Naive thymus-derived CD8-positive, alpha-beta T cell (primary cell): ENCODE measurements at regions not wholly inside any gene's neighbourhood (a gene's known extent, or its start where the extent isn't known, plus 50 kb on each side); places are given as distances from the start of the nearest gene placed in this dataset.

ENCODE experiments used
- ATAC-seq, 2 donors: fragments of 150-1000 bp; cut with Tn5 transposase in 1 of 2; sonication (Bioruptor Pico), chemical (Tn5 transposase) in 1 of 2; 1 replicate in 1 of 2; 2 replicates in 1 of 2; pipeline ENCODE4 v1.10.0; 2021; ENCODE audit warnings: mild to moderate bottlenecking in 2 of 2, moderate library complexity in 2 of 2
- POLR2A ChIA-PET: fragments of 350-600 bp; sonication (Branson Sonifier 250); formaldehyde crosslinking; loops from one replicate; lab custom pipeline; 2021; ENCODE audit warnings: antibody characterized with exemption; lab: Charles Lee
- DNase-seq, 10 donors: peaks; one replicate each; pipeline versions ENCODE4 v3.0.0 to v3.0.0-alpha.2; 2020 to 2022
- H3K27ac Mint-ChIP-seq, 10 donors: one replicate each; pipeline ENCODE4 v1.8.0; 2020 to 2022; ENCODE audit warnings: mild to moderate bottlenecking in 10 of 10, mixed read lengths in 10 of 10, moderate library complexity in 4 of 10, inconsistent platforms in 1 of 10
- H3K27me3 Mint-ChIP-seq, 5 donors: one replicate each; pipeline ENCODE4 v1.8.0; 2021 to 2022; ENCODE audit warnings: mixed read lengths in 5 of 5
- H3K36me3 Mint-ChIP-seq, 3 donors: one replicate each; pipeline ENCODE4 v1.8.0; 2020 to 2022; ENCODE audit warnings: mixed read lengths in 3 of 3, mild to moderate bottlenecking in 2 of 3, inconsistent platforms in 1 of 3
- H3K4me1 Mint-ChIP-seq, 4 donors: one replicate each; pipeline ENCODE4 v1.8.0; 2021 to 2022; ENCODE audit warnings: mixed read lengths in 4 of 4
- H3K4me3 Mint-ChIP-seq, 10 donors: one replicate each; pipeline ENCODE4 v1.8.0; 2020 to 2022; ENCODE audit warnings: mild to moderate bottlenecking in 10 of 10, mixed read lengths in 10 of 10, moderate library complexity in 6 of 10, inconsistent platforms in 1 of 10
- H3K9me3 Mint-ChIP-seq, 9 donors: one replicate each; pipeline ENCODE4 v1.8.0; 2020 to 2022; ENCODE audit warnings: mixed read lengths in 9 of 9, mild to moderate bottlenecking in 3 of 9, inconsistent platforms in 1 of 9, moderate library complexity in 1 of 9

DNA sequence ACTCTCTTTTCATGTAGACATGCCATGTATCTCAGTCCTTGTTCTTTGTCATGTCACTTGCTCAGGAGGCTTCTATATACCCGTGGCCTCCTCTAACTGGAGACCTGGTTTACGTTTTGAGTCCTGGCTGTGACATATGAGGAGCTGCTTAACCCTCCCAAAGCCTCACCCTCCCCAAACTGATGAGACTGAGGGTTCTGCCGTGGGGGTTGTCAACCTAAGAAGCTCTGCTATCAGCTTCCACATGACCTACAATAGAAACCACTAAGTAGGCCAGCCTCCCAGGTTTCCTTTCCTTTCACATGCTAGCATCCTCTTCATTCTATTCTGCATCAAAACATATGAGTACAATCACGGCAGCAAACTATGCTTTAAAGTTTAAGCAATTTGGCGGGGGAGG, 76.8 kb upstream of the WSCD2 start:
- POLR2A ChIA-PET, result no interaction called here

DNA sequence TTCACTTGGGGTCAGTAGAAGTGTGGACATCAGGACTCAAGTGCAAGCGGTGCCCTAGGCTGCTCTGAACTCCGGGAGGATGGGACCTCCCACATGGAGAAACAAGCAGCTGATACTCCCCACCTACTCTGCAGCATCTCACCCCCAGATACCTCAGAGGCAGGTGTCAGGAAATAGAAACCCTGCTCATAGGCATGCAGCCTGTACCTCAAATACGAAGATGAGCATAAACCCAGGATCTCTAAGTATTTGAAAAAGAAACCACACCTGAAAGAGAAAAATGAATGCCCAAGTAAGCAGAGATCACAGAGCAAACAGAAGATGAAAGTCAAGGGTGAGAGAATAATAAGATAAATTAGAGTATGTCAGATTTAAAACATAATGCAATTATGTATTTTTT, 75.6 kb upstream of the WSCD2 start:
- Mint-ChIP-seq H3K9me3 (no peaks in the 10 kb centered on the region), H3K27ac (no peak overlapping the region), H3K4me1 (peaks cover 0 to 3% (median 0%) of the 10 kb centered on the region in 4 donors), H3K4me3 (no peak overlapping the region), H3K27me3 (peaks cover 16 to 51% (median 21%) of the 10 kb centered on the region in 5 donors), H3K36me3 (no peaks in the 10 kb centered on the region)
- POLR2A ChIA-PET, result no interaction called here
- ATAC-seq (no peak), DNase-seq (no peak)

More for the DNA sequence above, 76.8 kb upstream of the WSCD2 start:
- H3K4me1 Mint-ChIP-seq, result peaks cover under 1 to 12% (median 5%) of the 10 kb centered on the region in 4 donors
- H3K4me3 Mint-ChIP-seq, result no peak overlapping the region
- H3K36me3 Mint-ChIP-seq, result no peaks in the 10 kb centered on the region
- no peaks in the 10 kb centered on the region for H3K9me3 Mint-ChIP-seq
- H3K27me3 Mint-ChIP-seq, result peaks cover 12 to 51% (median 21%) of the 10 kb centered on the region in 5 donors
- ATAC-seq (no peak), DNase-seq (no peak)
- H3K27ac Mint-ChIP-seq, result no peak overlapping the region

DNA sequence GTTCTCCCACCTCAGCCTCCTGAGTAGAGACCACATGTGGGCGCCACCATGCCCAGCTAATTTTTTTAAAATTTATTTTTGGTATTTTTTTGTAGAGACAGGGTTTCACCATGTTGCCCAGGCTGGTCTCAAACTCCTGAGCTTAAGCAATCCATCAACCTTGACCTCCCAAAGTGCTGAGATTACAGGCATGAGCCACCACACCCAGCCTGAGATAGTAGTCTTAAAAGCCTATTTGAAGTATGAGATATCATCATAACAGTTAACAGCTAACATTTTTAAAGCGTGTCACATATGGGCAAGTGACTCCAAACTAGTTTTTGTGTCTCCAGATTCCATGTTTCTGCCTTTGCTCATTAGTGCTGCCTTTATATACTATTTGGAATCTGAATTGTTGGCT, 74.6 kb upstream of the WSCD2 start:
- H3K4me1 Mint-ChIP-seq, result peaks cover 0 to 3% (median 0%) of the 10 kb centered on the region in 4 donors
- POLR2A ChIA-PET, result interaction anchor here (0.6 kb wide), 1 partner anchor 299 kb away, joined by 3 read pairs; no protein-coding TSS in a partner anchor
- H3K27me3 Mint-ChIP-seq, result peaks cover 16 to 52% (median 24%) of the 10 kb centered on the region in 5 donors
- H3K27ac Mint-ChIP-seq, result no peak overlapping the region
- H3K36me3 Mint-ChIP-seq, result no peaks in the 10 kb centered on the region
- no peak overlapping the region for H3K4me3 Mint-ChIP-seq
- no peak for ATAC-seq
- DNase-seq, result no peak
- no peaks in the 10 kb centered on the region for H3K9me3 Mint-ChIP-seq

DNA sequence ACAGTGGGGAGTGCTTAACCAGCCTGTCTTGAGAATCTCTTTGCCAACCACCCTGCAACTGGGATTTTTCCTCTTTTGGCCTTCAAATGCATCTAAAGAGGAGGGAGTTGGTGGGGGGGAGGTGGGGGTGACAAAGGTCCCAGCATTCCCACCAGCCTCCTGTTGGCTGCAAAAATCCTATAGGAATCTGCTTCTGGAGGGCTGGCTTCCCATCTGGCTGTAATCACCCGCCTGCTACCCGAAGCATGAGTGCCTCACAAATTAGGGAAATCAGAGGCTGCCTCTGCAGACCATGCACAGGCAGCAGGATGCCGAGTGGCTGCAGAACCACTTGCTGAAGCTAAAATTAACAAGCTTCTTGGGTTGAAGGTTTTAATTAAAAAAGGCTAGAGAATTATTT, 73.9 kb upstream of the WSCD2 start:
- Mint-ChIP-seq H3K27me3 (peaks cover 19 to 52% (median 26%) of the 10 kb centered on the region in 5 donors), H3K9me3 (no peaks in the 10 kb centered on the region), H3K27ac (no peak overlapping the region), H3K36me3 (no peaks in the 10 kb centered on the region), H3K4me3 (no peak overlapping the region), H3K4me1 (peaks cover 0 to 3% (median 0%) of the 10 kb centered on the region in 4 donors)
- ATAC-seq (no peak), DNase-seq (no peak)
- POLR2A ChIA-PET, result interaction anchor here (0.6 kb wide), 1 partner anchor 299 kb away, joined by 3 read pairs; no protein-coding TSS in a partner anchor

DNA sequence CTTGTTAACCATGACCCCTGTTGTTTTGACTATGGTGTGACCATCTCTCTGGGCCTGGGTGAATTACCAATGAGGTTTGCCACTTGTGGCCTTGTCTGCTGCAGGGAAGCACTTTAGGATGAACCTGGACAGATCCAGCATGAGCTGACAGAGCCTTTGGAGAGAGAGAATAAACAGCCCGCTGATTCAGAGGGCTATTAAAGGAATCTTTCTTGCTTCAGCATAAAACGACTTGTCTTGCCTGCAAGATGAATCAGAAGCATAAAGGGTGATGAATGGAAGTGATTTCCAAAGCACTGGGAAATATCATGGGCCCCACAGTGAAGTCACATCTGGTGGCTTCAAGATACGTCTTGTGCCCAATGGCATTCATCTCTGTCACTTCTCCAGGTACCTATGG, 69.0 kb upstream of the WSCD2 start:
- H3K4me1 Mint-ChIP-seq, result no peaks in the 10 kb centered on the region
- H3K4me3 Mint-ChIP-seq, result no peak overlapping the region
- H3K27me3 Mint-ChIP-seq, result peaks cover 16 to 52% (median 34%) of the 10 kb centered on the region in 5 donors
- DNase-seq (no peak), ATAC-seq (no peak)
- H3K27ac Mint-ChIP-seq, result no peak overlapping the region
- no peaks in the 10 kb centered on the region for H3K36me3 Mint-ChIP-seq
- POLR2A ChIA-PET, result no interaction called here
- H3K9me3 Mint-ChIP-seq, result peaks cover 0 to 8% (median 0%) of the 10 kb centered on the region in 9 donors

DNA sequence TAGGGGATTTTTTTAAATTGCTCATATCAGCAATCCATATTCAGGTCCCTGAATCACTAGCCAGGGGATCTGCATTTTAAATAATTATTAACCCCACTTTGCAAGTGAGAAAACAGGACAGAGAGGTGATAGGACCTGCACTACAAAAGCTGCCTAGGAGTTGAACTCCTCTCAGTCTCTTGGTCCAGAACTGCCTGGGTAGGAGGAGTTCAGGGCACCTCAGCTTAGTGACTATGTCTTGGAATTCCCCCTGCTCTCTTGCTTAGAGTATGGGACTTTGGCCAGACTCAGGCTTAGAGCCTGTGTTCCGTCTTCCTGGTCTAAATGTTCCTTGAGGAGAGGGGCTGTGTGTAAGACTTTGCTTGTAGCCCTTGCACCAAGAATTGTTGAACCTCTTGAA, 68.2 kb upstream of the WSCD2 start:
- Mint-ChIP-seq H3K4me3 (no peak overlapping the region), H3K27me3 (peaks cover 17 to 49% (median 35%) of the 10 kb centered on the region in 5 donors), H3K36me3 (no peaks in the 10 kb centered on the region), H3K4me1 (no peaks in the 10 kb centered on the region), H3K27ac (no peak overlapping the region), H3K9me3 (peaks cover 0 to 8% (median 0%) of the 10 kb centered on the region in 9 donors)
- POLR2A ChIA-PET, result no interaction called here
- DNase-seq (no peak), ATAC-seq (no peak)

DNA sequence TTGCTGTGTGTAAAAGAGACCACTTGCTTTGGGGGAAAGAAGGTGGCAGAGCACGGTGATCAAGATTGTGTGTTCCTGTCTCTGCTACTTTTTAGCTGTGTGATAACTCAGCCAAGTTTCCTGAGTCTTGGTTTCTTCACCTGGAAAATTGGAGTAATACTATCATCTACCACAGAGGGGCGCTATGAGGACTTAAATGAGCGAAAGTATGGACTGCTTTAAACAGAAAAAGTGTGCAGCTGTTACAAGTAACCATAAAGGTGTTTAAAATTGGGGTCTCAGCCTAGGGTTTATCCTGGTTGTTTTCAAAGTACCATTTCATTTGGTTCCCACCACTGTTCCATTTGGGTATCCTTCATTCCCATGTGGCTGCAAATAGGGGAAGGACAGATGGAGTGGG, 65.9 kb upstream of the WSCD2 start:
- ATAC-seq (no peak), DNase-seq (no peak)
- Mint-ChIP-seq H3K4me1 (peaks cover 0 to 2% (median 0%) of the 10 kb centered on the region in 4 donors), H3K27me3 (peaks cover 9 to 37% (median 28%) of the 10 kb centered on the region in 5 donors), H3K27ac (no peak overlapping the region), H3K9me3 (peaks cover 0 to 8% (median 0%) of the 10 kb centered on the region in 9 donors), H3K4me3 (no peak overlapping the region), H3K36me3 (no peaks in the 10 kb centered on the region)
- POLR2A ChIA-PET, result no interaction called here

DNA sequence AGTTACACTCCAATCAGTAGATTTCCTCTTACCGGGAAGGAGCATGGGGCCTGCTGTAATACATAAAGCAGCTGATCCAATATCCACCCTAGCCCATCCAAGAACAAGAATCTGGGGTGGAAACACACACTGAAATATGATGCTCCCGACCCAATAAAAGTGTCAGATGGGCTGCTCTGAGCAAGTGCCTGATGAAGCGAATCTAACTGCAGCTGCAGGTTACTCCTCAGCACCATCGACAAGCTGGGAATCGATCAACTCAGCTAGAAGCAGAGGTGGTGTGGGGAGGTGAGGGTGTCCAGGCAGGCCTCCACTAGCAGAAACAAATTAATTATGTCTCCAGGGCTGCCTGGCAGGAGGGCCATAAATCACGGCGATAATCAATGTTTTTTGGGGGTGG, 64.0 kb upstream of the WSCD2 start:
- POLR2A ChIA-PET, result no interaction called here
- H3K36me3 Mint-ChIP-seq, result no peaks in the 10 kb centered on the region
- no peak for DNase-seq
- no peak overlapping the region for H3K27ac Mint-ChIP-seq
- no peak overlapping the region for H3K4me3 Mint-ChIP-seq
- ATAC-seq, result no peak
- H3K27me3 Mint-ChIP-seq, result peaks cover 11 to 47% (median 28%) of the 10 kb centered on the region in 5 donors
- H3K9me3 Mint-ChIP-seq, result peaks cover 0 to 8% (median 0%) of the 10 kb centered on the region in 9 donors
- H3K4me1 Mint-ChIP-seq, result peaks cover 0 to 2% (median 0%) of the 10 kb centered on the region in 4 donors

DNA sequence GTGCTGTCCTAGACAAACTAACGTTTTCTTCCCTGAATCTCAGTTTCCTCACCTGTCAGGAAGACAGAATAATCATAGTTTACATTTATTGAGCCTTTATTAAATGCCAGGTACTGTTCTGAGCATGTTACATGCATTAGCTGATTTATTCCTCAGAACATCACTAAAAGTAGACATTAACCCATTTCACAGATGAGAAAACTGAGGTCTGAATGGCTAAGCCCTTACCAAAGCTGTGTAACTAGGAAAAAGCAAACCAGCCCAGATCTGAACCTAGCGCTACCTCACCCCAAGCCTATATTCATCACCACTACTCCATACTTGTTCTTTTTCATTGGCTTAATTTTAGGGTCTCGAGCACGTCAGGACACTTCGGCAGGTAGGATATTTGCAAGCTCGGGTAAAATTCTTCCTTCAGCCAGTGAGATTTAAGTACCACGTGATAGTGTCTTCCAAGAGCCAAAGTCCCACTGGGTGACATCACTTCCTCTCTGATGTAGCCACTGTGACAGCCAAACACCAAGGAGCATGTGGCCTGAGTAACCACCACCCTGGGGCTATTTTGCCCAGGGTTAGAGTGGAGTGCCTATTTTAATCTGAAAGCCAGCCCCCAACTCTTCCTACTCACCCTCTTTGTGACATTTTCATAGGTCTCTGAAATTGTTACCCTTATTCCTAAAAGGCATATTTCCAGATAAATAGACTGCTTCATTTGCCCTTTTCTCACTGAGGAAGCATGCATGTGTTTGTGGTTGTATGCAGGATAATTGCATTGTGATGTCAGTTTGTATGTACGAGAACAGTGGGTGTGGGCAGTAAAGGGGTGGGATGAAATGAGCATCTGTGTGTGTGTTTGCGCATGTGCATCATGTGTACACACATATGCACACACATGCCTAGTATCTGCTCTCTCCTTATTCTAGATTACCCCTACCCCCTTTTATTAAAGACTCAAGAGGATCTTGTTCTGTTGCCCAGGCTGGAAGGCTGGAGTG, 62.2 kb upstream of the WSCD2 start:
- no peak for DNase-seq
- Mint-ChIP-seq H3K4me1 (peaks cover 0 to 2% (median 0%) of the 10 kb centered on the region in 4 donors), H3K9me3 (peaks cover 0 to 8% (median 0%) of the 10 kb centered on the region in 9 donors), H3K4me3 (no peak overlapping the region), H3K36me3 (no peaks in the 10 kb centered on the region), H3K27me3 (peaks cover 11 to 52% (median 29%) of the 10 kb centered on the region in 5 donors), H3K27ac (no peak overlapping the region)
- no peak for ATAC-seq
- POLR2A ChIA-PET, result no interaction called here

DNA sequence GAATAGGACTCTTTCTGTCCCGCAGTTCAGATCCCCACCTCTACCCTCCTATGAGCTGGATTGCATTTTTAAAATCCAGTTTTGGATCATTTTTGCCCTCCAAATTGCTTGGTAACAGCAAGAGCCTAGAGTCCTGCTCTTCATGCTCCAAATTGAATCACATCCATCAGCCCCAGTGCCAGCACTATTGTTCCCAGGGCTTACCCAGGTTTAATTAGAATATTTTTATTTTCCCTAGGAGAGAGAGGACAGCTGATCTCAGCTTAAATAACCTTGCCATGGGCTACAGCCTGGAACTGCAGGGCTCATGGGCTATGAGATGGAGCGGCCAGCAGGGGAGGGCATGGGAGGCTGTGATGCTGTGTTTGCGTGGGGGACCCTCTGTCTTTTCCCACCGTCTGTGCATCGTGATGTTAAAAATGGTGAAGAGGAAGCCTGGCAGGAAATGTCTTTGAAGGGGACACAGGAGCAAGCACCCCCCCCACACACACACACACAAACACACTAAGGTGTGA, 59.4 kb upstream of the WSCD2 start:
- no peaks in the 10 kb centered on the region for H3K36me3 Mint-ChIP-seq
- ATAC-seq, result no peak
- POLR2A ChIA-PET, result no interaction called here
- DNase-seq, result no peak
- peaks cover 0 to 2% (median 0%) of the 10 kb centered on the region in 9 donors for H3K9me3 Mint-ChIP-seq
- H3K27ac Mint-ChIP-seq, result no peak overlapping the region
- peaks cover 0 to 2% (median 0%) of the 10 kb centered on the region in 4 donors for H3K4me1 Mint-ChIP-seq
- H3K27me3 Mint-ChIP-seq, result peaks cover 13 to 51% (median 27%) of the 10 kb centered on the region in 5 donors
- no peak overlapping the region for H3K4me3 Mint-ChIP-seq

DNA sequence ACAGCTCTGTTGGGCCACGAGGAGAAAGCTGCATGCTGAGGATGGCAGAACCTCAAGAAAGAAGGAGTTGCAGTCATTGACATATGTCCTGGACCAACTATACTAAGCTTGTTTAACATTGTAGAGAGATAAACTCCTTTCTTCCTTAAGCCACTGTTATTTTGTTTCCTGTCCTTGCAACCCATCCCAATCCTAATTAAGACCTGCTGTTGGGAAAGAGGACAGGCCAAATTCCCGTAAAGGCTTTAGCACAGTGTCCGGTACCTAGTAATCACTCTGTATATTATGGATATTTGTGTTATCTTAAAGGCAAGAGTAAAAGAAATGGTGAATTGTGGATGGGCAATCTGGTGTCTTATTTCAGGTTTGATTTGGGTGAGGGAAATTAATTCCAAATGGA, 53.5 kb upstream of the WSCD2 start:
- H3K9me3 Mint-ChIP-seq, result no peaks in the 10 kb centered on the region
- no peak overlapping the region for H3K4me3 Mint-ChIP-seq
- POLR2A ChIA-PET, result no interaction called here
- ATAC-seq (no peak), DNase-seq (no peak)
- H3K27ac Mint-ChIP-seq, result no peak overlapping the region
- no peaks in the 10 kb centered on the region for H3K36me3 Mint-ChIP-seq
- H3K4me1 Mint-ChIP-seq, result no peaks in the 10 kb centered on the region
- H3K27me3 Mint-ChIP-seq, result peaks cover 20 to 60% (median 41%) of the 10 kb centered on the region in 5 donors

DNA sequence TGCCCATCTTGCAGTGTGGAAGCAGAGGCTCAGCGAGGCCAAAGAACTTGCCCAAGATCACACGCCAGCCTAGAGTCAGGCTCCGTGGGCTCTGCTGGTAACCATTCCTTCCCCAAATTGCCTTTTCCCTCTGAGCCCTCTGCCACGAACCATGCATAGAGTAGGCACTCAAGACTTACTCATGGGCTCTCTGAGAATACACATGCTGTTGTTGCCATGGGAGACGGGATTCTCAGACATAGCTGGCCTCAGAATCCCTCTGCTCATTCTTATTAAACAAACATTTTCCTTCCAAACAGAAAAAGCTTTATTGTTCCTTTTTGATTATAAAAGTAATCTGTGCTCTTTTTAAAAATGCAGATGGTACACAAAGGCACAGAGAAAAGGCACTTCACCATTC, 52.5 kb upstream of the WSCD2 start:
- DNase-seq, result no peak
- no peaks in the 10 kb centered on the region for H3K36me3 Mint-ChIP-seq
- H3K27ac Mint-ChIP-seq, result no peak overlapping the region
- H3K9me3 Mint-ChIP-seq, result peaks cover 0 to 2% (median 0%) of the 10 kb centered on the region in 9 donors
- ATAC-seq, result no peak
- no peak overlapping the region for H3K4me3 Mint-ChIP-seq
- POLR2A ChIA-PET, result no interaction called here
- no peaks in the 10 kb centered on the region for H3K4me1 Mint-ChIP-seq
- H3K27me3 Mint-ChIP-seq, result peaks cover 21 to 55% (median 38%) of the 10 kb centered on the region in 5 donors

DNA sequence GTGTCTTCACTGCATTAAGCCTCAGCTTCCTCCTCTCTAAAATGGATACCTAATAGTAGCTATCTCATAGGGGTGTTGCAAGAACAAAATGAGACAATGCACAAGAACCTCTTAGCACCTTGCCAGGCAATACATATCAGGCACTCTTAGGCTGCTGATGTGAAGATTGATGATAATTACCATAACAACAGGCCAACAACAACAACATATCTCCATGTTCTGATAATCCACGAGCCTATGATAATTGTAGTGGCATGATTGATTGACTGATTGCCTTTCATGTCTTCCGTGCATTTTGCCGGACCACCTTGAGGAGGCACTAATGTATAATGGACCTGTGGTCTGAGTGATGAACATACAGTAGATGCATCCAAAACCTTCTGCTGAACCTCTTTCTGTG, 50.7 kb upstream of the WSCD2 start:
- H3K4me1 Mint-ChIP-seq, result no peaks in the 10 kb centered on the region

More for the DNA sequence above, 50.7 kb upstream of the WSCD2 start:
- Mint-ChIP-seq H3K4me3 (no peak overlapping the region), H3K36me3 (peaks cover 0 to 5% (median 0%) of the 10 kb centered on the region in 3 donors), H3K27ac (no peak overlapping the region), H3K9me3 (peaks cover 0 to 5% (median 0%) of the 10 kb centered on the region in 9 donors), H3K27me3 (peaks cover 15 to 51% (median 32%) of the 10 kb centered on the region in 5 donors)
- POLR2A ChIA-PET, result no interaction called here
- ATAC-seq (no peak), DNase-seq (no peak)
